ENCODE measurements at regions not wholly inside any gene's neighbourhood (a gene's known extent, or its start where the extent isn't known, plus 50 kb on each side); places are given as distances from the start of the nearest gene placed in this dataset.

DNA sequence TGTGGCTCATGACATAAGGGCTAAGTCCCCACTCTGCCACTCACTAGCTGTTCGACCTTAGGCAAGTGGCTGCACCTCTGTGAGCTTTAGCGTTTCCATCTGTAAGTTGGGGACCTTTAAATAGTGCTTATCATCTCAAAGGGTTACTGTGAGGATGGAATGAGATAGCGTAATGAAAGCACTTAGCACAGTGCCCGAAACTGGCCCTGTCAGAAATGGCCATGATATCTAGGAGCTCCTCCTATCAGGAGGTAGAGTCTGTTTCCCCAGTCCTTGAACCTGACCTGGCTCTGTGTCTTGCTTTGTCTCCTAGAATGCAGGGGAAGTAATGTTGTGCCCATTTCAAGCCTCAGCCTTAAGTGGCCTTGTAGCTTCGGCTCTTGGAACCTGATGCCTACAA, 211.0 kb downstream of the RBM19 start:
- intact Hi-C loops (cut with micrococcal nuclease; ENCODE audit: unreplicated experiment): no loop called here
- Mint-ChIP-seq H3K36me3 (ENCODE audit: insufficient read depth, unreplicated experiment) (no peaks in the 10 kb centered on the region), H3K27ac (ENCODE audit: unreplicated experiment) (no peak overlapping the region), H3K4me1 (ENCODE audit: low read depth, unreplicated experiment) (no peaks in the 10 kb centered on the region), H3K9me3 (ENCODE audit: low read depth, unreplicated experiment) (no peaks in the 10 kb centered on the region), H3K27me3 (ENCODE audit: unreplicated experiment) (peaks cover 98% of the 10 kb centered on the region), H3K4me3 (ENCODE audit: low read depth, unreplicated experiment) (no peak overlapping the region)
- BruUV-seq (replicated peaks): no TSS peak
- CTCF ChIA-PET: no interaction called here
- TF ChIP-seq, protein P1, sequence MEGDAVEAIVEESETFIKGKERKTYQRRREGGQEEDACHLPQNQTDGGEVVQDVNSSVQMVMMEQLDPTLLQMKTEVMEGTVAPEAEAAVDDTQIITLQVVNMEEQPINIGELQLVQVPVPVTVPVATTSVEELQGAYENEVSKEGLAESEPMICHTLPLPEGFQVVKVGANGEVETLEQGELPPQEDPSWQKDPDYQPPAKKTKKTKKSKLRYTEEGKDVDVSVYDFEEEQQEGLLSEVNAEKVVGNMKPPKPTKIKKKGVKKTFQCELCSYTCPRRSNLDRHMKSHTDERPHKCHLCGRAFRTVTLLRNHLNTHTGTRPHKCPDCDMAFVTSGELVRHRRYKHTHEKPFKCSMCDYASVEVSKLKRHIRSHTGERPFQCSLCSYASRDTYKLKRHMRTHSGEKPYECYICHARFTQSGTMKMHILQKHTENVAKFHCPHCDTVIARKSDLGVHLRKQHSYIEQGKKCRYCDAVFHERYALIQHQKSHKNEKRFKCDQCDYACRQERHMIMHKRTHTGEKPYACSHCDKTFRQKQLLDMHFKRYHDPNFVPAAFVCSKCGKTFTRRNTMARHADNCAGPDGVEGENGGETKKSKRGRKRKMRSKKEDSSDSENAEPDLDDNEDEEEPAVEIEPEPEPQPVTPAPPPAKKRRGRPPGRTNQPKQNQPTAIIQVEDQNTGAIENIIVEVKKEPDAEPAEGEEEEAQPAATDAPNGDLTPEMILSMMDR (IDR thresholded peaks at IDR 0.05; ENCODE audit: unreplicated experiment): no peak
- DNase-seq: no peak

DNA sequence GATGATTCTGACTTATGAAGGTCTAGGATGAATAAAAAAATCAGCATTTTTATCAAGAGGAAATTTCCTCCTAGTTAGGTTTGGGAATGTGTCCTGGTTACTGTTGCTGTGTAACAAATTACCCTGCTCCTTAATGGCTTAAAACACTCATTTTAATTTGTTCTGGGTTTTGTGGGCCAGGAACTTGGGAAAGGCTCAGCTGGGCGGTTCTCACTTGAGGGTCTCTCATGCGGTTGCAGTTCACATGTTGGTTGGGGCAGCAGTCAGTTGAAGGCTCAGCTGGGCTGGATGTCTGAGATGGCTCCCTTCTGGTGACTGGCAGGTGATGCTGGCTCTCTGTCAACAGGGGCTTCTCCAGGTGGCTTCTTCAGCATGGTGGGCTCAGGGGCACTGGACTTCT, 214.6 kb downstream of the RBM19 start:
- no peaks in the 10 kb centered on the region for H3K4me1 Mint-ChIP-seq (ENCODE audit: low read depth, unreplicated experiment)
- CTCF ChIA-PET: no interaction called here
- DNase-seq: no peak
- BruUV-seq (replicated peaks): no TSS peak
- H3K27me3 Mint-ChIP-seq (ENCODE audit: unreplicated experiment): peaks cover 98% of the 10 kb centered on the region
- no peak overlapping the region for H3K27ac Mint-ChIP-seq (ENCODE audit: unreplicated experiment)
- intact Hi-C loops (cut with micrococcal nuclease; ENCODE audit: unreplicated experiment): no loop called here
- H3K36me3 Mint-ChIP-seq (ENCODE audit: insufficient read depth, unreplicated experiment): no peaks in the 10 kb centered on the region
- no peak overlapping the region for H3K4me3 Mint-ChIP-seq (ENCODE audit: low read depth, unreplicated experiment)
- TF ChIP-seq, protein P1 (IDR thresholded peaks at IDR 0.05; ENCODE audit: unreplicated experiment): no peak
- H3K9me3 Mint-ChIP-seq (ENCODE audit: low read depth, unreplicated experiment): no peaks in the 10 kb centered on the region

DNA sequence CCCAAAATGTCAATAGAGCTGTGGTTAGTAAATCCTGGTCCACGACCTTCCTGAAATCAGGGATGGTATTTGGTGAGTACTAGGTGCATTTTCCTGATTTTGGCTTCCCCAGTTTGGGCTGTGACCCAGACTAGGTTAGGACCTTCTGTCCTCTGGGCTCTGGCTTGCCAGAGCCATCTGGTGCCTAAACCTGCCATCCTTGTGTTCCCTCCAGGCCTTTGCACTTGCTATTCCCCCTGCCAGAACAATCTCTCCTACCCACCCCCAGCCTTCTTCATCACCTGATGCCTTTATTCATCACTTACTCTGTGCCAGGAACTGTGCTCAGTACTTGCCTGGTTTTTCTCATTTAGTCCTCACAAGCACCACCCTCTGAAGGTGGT, 216.7 kb downstream of the RBM19 start:
- no peak overlapping the region for H3K27ac Mint-ChIP-seq (ENCODE audit: unreplicated experiment)
- no peaks in the 10 kb centered on the region for H3K4me1 Mint-ChIP-seq (ENCODE audit: low read depth, unreplicated experiment)
- no peak for DNase-seq
- peaks cover 98% of the 10 kb centered on the region for H3K27me3 Mint-ChIP-seq (ENCODE audit: unreplicated experiment)
- no TSS peak for BruUV-seq (replicated peaks)
- intact Hi-C loops (cut with micrococcal nuclease; ENCODE audit: unreplicated experiment): no loop called here
- TF ChIP-seq, protein P1 (IDR thresholded peaks at IDR 0.05; ENCODE audit: unreplicated experiment): no peak
- H3K9me3 Mint-ChIP-seq (ENCODE audit: low read depth, unreplicated experiment): no peaks in the 10 kb centered on the region
- no peaks in the 10 kb centered on the region for H3K36me3 Mint-ChIP-seq (ENCODE audit: insufficient read depth, unreplicated experiment)
- no peak overlapping the region for H3K4me3 Mint-ChIP-seq (ENCODE audit: low read depth, unreplicated experiment)
- CTCF ChIA-PET: no interaction called here

GRCh38 chr12:113748707-113749432, 217.3 kb downstream of the RBM19 start:
- CTCF ChIA-PET: no interaction called here
- DNase-seq: no peak
- Mint-ChIP-seq H3K27ac (ENCODE audit: unreplicated experiment) (no peak overlapping the region), H3K4me1 (ENCODE audit: low read depth, unreplicated experiment) (no peaks in the 10 kb centered on the region), H3K4me3 (ENCODE audit: low read depth, unreplicated experiment) (no peak overlapping the region), H3K9me3 (ENCODE audit: low read depth, unreplicated experiment) (no peaks in the 10 kb centered on the region), H3K27me3 (ENCODE audit: unreplicated experiment) (peaks cover 98% of the 10 kb centered on the region), H3K36me3 (ENCODE audit: insufficient read depth, unreplicated experiment) (no peaks in the 10 kb centered on the region)
- TF ChIP-seq, protein P1 (IDR thresholded peaks at IDR 0.05; ENCODE audit: unreplicated experiment): no peak
- intact Hi-C loops (cut with micrococcal nuclease; ENCODE audit: unreplicated experiment): no loop called here
- no TSS peak for BruUV-seq (replicated peaks)

All from Calu3 (cell line).